ENCODE measurements at regions not wholly inside any gene's neighbourhood (a gene's known extent, or its start where the extent isn't known, plus 50 kb on each side); places are given as distances from the start of the nearest gene placed in this dataset.

DNA sequence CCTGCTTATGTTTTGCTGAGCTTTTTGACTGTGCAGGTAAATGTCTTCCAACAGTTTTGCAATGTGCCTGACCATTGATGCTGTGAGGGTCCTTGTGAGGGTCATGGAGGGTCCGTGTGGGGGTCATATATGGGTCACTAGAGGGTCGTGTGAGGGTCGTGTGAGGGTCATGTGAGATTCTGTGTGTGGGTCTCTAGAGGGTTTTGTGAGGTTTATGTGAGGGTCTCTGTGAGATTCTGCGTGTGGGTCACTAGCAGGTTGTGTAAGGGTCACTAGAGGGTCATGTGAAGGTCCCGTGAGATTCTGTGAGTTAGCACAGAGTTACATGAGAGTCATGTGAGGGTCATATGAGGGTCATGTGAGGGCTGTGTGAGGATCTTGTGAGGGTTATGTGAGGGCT lies 263.9 kb upstream of the B3GAT1 start:
- no peak for TF ChIP-seq POLR2A (IDR thresholded peaks at IDR 0.05)
- TF ChIP-seq, protein P1, sequence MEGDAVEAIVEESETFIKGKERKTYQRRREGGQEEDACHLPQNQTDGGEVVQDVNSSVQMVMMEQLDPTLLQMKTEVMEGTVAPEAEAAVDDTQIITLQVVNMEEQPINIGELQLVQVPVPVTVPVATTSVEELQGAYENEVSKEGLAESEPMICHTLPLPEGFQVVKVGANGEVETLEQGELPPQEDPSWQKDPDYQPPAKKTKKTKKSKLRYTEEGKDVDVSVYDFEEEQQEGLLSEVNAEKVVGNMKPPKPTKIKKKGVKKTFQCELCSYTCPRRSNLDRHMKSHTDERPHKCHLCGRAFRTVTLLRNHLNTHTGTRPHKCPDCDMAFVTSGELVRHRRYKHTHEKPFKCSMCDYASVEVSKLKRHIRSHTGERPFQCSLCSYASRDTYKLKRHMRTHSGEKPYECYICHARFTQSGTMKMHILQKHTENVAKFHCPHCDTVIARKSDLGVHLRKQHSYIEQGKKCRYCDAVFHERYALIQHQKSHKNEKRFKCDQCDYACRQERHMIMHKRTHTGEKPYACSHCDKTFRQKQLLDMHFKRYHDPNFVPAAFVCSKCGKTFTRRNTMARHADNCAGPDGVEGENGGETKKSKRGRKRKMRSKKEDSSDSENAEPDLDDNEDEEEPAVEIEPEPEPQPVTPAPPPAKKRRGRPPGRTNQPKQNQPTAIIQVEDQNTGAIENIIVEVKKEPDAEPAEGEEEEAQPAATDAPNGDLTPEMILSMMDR (IDR thresholded peaks at IDR 0.05) = no peak

All from right lobe of liver (tissue), 4 donors.